Right ventricle myocardium superior (tissue), 1 donor: ENCODE measurements at regions not wholly inside any gene's neighbourhood (a gene's known extent, or its start where the extent isn't known, plus 50 kb on each side); places are given as distances from the start of the nearest gene placed in this dataset.
"Not testable (repeated sequence)": the region's sequence is repeated elsewhere in the genome, so short reads cannot be mapped to it uniquely, and the experiment has no call there.

Source experiments
- ATAC-seq: fragments of 200-7000 bp; cut with Tn5 transposase; one replicate; pipeline ENCODE4 v1.9.1; 2020; ENCODE audit warnings: mild to moderate bottlenecking; ENCODE audit not compliant: poor library complexity
- DNase-seq: peaks from one replicate; pipeline ENCODE4 v3.0.0-alpha.2; 2020
- intact Hi-C: fragments of 100-400 bp; cut with DNase I; formaldehyde crosslinking; loops from one replicate; pipeline ENCODE4 v1.11.2; 2022
- donor health status: DM: no; HTN: yes; CAD: no; lungs with severe emphysema.

DNA sequence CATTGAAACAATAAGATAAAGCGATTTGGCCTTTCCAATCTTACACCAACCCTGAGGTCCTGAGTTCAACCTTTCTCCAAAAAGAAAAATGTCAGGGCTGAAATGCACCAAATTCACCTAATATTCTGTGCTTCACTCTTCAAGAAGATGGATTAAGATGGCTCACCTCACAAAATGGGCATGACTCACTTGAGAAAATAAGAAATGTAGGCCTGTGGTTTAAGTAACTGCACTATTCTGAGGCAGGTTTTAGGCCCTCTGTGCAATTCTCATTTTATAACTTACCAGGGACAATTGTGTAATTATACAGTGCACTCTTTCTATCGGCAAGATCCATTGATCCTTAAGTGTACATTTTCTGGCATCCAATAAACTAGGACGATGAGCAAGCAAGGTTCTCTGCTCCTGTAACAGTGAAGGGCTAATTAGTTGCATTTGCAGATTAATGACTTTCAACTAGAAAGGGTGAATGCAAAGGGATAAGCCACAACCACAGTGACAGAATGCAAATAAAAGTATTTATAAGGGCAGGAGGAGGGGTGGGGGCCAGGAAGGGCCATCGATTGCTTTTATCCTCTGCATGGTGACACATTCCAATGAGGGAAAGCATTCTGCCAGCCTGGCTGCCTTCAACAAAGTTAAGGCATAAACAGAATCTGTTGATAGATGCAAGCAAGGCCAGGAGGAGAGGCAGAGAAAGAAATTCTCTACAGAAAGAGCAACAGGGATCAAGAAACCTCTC, 214.5 kb downstream of the CAAP1 start:
- intact Hi-C loops: no loop called here
- ATAC-seq: no peak
- no peak for DNase-seq

GRCh38 chr9:26675035-26675434, 217.6 kb downstream of the CAAP1 start:
- intact Hi-C loops: no loop called here
- ATAC-seq: no peak
- no peak for DNase-seq

- intact Hi-C loops: no loop called here
- ATAC-seq (no peak), DNase-seq (no peak)
These were observed 219.3 kb downstream of the CAAP1 start for GRCh38 chr9:26673261-26673660.

GRCh38 chr9:26669701-26670670, 222.6 kb downstream of the CAAP1 start:
- ATAC-seq (no peak), DNase-seq (no peak)
- intact Hi-C loops: no loop called here

GRCh38 chr9:26667882-26668281, 224.7 kb downstream of the CAAP1 start:
- intact Hi-C loops: no loop called here
- DNase-seq (no peak), ATAC-seq (no peak)

DNA sequence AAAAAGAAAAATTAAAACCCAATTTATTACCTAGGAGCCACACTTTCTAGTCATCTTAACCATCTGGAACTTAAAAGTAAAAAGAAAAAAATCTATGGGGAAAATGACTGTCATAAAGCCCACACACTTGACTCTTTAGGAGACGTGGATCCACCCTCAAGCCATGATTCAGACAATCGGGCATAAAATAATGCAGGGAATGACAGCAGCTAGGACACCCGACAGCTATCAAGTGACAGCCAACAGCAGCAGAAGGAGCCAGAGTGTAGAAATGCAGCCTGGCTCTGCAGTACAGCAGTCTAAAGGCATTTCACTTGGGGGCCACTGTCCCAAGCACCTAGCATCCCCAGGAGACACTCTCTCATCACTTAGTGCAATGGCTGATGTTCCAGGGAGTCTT, 226.9 kb downstream of the CAAP1 start:
- DNase-seq: no peak
- no peak for ATAC-seq
- intact Hi-C loops: no loop called here

GRCh38 chr9:26664087-26664773, 228.4 kb downstream of the CAAP1 start:
- DNase-seq, intact Hi-C loops, ATAC-seq: not testable (repeated sequence)

DNA sequence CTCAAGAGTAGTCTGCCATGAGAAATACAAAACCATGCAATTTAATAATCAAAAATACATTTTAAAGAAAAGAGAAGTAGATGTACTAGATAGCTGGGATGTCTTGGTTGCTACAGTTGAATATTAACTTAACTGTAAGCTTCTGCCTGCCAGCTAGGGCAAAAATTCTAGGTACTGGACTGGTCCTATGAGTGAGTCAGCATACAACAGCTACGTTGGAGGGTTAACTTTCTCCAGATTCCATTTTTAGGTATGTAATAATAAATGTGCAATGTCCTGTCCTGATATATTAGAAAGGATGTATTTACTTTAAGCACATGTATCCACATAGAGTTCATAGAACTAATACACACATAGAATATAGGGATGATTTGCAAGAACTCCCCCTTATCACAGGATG, 230.1 kb downstream of the CAAP1 start:
- ATAC-seq: no peak
- intact Hi-C loops: no loop called here
- no peak for DNase-seq

DNA sequence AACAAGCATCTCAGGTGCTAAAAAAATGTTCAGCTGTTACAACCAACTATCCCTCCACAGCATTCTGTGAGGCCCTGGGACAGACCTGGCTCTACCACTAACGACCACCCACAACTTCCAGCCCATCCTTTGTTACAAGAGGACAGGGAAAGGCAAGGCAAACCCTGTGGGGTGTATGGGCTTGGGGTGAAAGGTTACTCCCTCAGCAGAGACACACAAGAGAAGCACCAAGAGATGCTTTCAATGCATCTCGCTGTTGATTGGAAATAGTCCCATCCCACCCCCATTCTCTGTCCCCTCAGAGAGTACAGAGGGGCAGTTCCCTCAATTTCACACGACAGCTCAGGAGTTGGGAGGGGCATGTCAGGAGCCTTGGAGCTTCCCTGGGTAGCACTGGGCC, 234.1 kb downstream of the CAAP1 start:
- DNase-seq: no peak
- intact Hi-C loops: no loop called here
- ATAC-seq: no peak

GRCh38 chr9:26657958-26658357, 234.6 kb downstream of the CAAP1 start:
- no peak for ATAC-seq
- no peak for DNase-seq
- intact Hi-C loops: no loop called here

- DNase-seq (no peak), ATAC-seq (no peak)
- intact Hi-C loops: no loop called here
These were observed 236.4 kb downstream of the CAAP1 start for GRCh38 chr9:26656003-26656870.

DNA sequence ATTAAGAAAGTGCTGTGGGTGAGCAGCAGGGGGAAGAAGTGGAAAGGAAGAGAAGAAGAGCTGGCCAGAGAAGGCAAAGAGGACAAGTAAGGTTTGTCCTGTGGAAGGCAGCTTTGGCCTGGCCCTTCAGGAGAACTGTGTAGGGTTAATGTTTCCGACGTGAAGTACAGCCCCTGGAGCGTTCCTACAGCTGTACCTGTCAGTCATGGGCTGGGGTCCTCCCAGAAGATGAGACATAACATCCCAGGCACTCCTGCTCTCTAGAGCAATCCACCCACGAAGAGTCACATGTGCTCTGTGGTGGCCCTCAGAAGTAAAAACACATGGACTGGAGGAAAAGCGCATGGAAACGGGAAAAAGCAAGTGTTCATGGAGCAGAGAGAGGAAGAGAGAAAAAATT, 237.4 kb downstream of the CAAP1 start:
- DNase-seq: no peak
- intact Hi-C loops: no loop called here
- no peak for ATAC-seq

DNA sequence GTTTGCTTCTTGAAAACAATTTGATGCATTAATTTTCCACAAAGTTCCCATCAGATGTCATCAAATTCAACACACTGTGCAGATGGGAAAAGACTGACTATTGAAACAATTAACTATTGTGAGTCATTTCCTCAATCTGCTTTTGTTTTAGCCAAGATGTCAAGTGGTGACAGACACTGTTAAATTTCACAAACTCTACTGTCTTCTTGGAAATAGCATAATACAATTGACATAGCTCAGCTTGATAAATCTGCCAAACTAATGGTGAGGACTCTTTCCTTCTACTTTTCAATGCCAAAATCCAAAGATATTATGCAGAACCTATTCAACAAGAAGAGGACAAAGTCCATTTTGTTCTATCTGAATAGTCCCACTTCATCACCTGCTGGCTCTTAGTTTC, 242.3 kb downstream of the CAAP1 start:
- intact Hi-C loops: no loop called here
- no peak for DNase-seq
- no peak for ATAC-seq

DNA sequence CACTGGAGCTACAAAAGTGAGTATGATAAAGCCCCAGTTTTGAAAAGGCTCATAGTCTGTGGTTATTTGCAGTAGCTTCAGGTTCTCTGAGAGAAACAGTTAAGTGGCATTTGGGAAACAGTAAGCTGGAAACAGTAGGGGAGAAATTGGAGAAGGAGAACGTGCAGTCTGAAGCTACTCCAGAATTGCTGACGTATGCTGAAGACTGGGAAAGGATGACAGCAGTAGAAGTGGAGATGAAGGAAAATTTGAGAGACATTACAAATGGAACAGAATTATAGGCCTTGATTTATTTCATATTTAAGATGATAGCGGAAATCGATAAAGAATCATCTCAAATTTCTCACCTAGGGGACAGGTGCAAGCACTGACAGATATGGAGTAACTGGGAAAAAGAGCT, 248.8 kb downstream of the CAAP1 start:
- intact Hi-C loops: no loop called here
- no peak for DNase-seq
- ATAC-seq: no peak

GRCh38 chr9:26639761-26640160, 252.8 kb downstream of the CAAP1 start:
- intact Hi-C loops: no loop called here
- DNase-seq: no peak
- ATAC-seq: no peak

- DNase-seq (no peak), ATAC-seq (no peak)
- intact Hi-C loops: no loop called here
These were observed 255.5 kb downstream of the CAAP1 start for GRCh38 chr9:26637101-26637500.

DNA sequence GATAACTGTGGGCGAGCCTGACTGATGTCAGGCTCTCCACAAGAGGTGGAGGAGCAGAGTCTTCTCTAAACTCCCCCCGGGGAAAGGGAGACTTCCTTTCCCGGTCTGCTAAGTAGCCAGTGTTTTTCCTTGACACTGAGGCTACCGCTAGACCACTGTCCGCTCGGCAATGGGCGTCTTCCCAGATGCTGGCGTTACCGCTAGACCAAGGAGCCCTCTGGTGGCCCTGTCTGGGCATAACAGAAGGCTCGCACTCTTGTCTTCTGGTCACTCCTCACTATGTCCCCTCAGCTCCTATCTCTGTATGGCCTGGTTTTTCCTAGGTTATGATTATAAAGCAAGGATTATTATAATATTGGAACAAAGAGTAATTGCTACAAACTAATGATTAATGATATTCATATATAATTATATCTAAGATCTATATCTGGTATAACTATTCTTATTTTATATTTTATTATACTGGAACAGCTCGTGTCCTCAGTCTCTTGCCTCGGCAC, 278.7 kb downstream of the CAAP1 start:
- DNase-seq, intact Hi-C loops, ATAC-seq: not testable (repeated sequence)

- no peak for DNase-seq
- intact Hi-C loops: no loop called here
- no peak for ATAC-seq
These were observed 280.4 kb downstream of the CAAP1 start for GRCh38 chr9:26612211-26612610.
